Activated CD8-positive, alpha-beta T cell treated with anti-CD3 and anti-CD28 coated beads for 36 hours (primary cell): ENCODE measurements at regions not wholly inside any gene's neighbourhood (a gene's known extent, or its start where the extent isn't known, plus 50 kb on each side); places are given as distances from the start of the nearest gene placed in this dataset.

Experiments
- ATAC-seq: fragments of 200-7000 bp; cut with Tn5 transposase; one replicate; pipeline ENCODE4 v1.10.0; 2021; ENCODE audit warnings: mild to moderate bottlenecking, moderate library complexity
- CTCF ChIA-PET: fragments of 350-600 bp; sonication (Branson Sonifier 250); formaldehyde crosslinking; loops from one replicate; lab custom pipeline; 2021; ENCODE audit warnings: antibody characterized with exemption; lab: Charles Lee
- POLR2A ChIA-PET: fragments of 350-600 bp; sonication (Branson Sonifier 250); formaldehyde crosslinking; loops from one replicate; lab custom pipeline; 2021; ENCODE audit warnings: antibody characterized with exemption; lab: Charles Lee
- DNase-seq: peaks from one replicate; pipeline ENCODE4 v3.0.0-alpha.2; 2020
- H3K27ac Mint-ChIP-seq: one replicate; pipeline ENCODE4 v1.8.0; 2021; ENCODE audit warnings: mild to moderate bottlenecking, mixed read lengths
- H3K27me3 Mint-ChIP-seq: one replicate; pipeline ENCODE4 v1.8.0; 2021; ENCODE audit warnings: mixed read lengths
- H3K36me3 Mint-ChIP-seq: one replicate; pipeline ENCODE4 v1.8.0; 2021; ENCODE audit warnings: low read depth, mixed read lengths
- H3K4me1 Mint-ChIP-seq: one replicate; pipeline ENCODE4 v1.8.0; 2021; ENCODE audit warnings: low read depth, mixed read lengths
- H3K4me3 Mint-ChIP-seq: one replicate; pipeline ENCODE4 v1.8.0; 2021; ENCODE audit warnings: mild to moderate bottlenecking, moderate library complexity, mixed read lengths
- H3K9me3 Mint-ChIP-seq: one replicate; pipeline ENCODE4 v1.8.0; 2021; ENCODE audit warnings: mixed read lengths
- CTCF ChIP-seq: fragments of 200-600 bp; IDR thresholded peaks from one replicate; pipeline ENCODE4 v1.8.0; 2022; ENCODE audit warnings: antibody characterized with exemption, mild to moderate bottlenecking
- intact Hi-C: fragments of 100-400 bp; cut with micrococcal nuclease; formaldehyde crosslinking; loops from one replicate; pipeline ENCODE4 v1.10.0; 2022

GRCh38 chr5:133682451-133682850 is 70.1 kb upstream of the FSTL4 start:
- no peak for TF ChIP-seq CTCF
- CTCF ChIA-PET = no interaction called here
- ATAC-seq = no peak
- DNase-seq = no peak
- H3K4me1 Mint-ChIP-seq = no peaks in the 10 kb centered on the region
- no peaks in the 10 kb centered on the region for H3K36me3 Mint-ChIP-seq
- H3K4me3 Mint-ChIP-seq = no peak overlapping the region
- intact Hi-C loops = no loop called here
- POLR2A ChIA-PET = no interaction called here
- H3K27me3 Mint-ChIP-seq = peaks cover 18% of the 10 kb centered on the region
- H3K9me3 Mint-ChIP-seq = no peaks in the 10 kb centered on the region
- H3K27ac Mint-ChIP-seq = no peak overlapping the region

- no peak overlapping the region for H3K27ac Mint-ChIP-seq
- H3K36me3 Mint-ChIP-seq = no peaks in the 10 kb centered on the region
- H3K4me1 Mint-ChIP-seq = no peaks in the 10 kb centered on the region
- H3K27me3 Mint-ChIP-seq = peaks cover 15% of the 10 kb centered on the region
- H3K4me3 Mint-ChIP-seq = no peak overlapping the region
- CTCF ChIA-PET = interaction anchor here (0.6 to 1.1 kb wide), 2 partner anchors 23 to 532 kb away, joined by 3 read pairs; no protein-coding TSS in a partner anchor
- TF ChIP-seq CTCF = no peak
- intact Hi-C loops = no loop called here
- no peak for DNase-seq
- no peak for ATAC-seq
- POLR2A ChIA-PET = no interaction called here
- no peaks in the 10 kb centered on the region for H3K9me3 Mint-ChIP-seq
Observed at GRCh38 chr5:133681896-133682295, 69.6 kb upstream of the FSTL4 start.

GRCh38 chr5:133680830-133681565 is 68.7 kb upstream of the FSTL4 start:
- DNase-seq = no peak
- CTCF ChIA-PET = interaction anchor here (0.6 to 1.1 kb wide), 2 partner anchors 24 to 532 kb away, joined by 3 read pairs; no protein-coding TSS in a partner anchor
- H3K27me3 Mint-ChIP-seq = peaks cover 9% of the 10 kb centered on the region

GRCh38 chr5:133679534-133679933 is 67.2 kb upstream of the FSTL4 start:
- Mint-ChIP-seq H3K27me3 (peaks cover 9% of the 10 kb centered on the region), H3K36me3 (no peaks in the 10 kb centered on the region), H3K9me3 (no peaks in the 10 kb centered on the region), H3K27ac (no peak overlapping the region), H3K4me3 (no peak overlapping the region), H3K4me1 (no peaks in the 10 kb centered on the region)
- ATAC-seq = no peak
- intact Hi-C loops = no loop called here
- no peak for DNase-seq
- ChIA-PET POLR2A (interaction anchor here (0.6 kb wide), 1 partner anchor 219 kb away, joined by 3 read pairs; no protein-coding TSS in a partner anchor), CTCF (no interaction called here)
- TF ChIP-seq CTCF = no peak

More at GRCh38 chr5:133680830-133681565, 68.7 kb upstream of the FSTL4 start:
- TF ChIP-seq CTCF = no peak
- Mint-ChIP-seq H3K36me3 (no peaks in the 10 kb centered on the region), H3K4me1 (no peaks in the 10 kb centered on the region), H3K27ac (no peak overlapping the region), H3K9me3 (no peaks in the 10 kb centered on the region), H3K4me3 (no peak overlapping the region)
- intact Hi-C loops = no loop called here
- POLR2A ChIA-PET = no interaction called here
- ATAC-seq = no peak

GRCh38 chr5:133675376-133676154 is 63.2 kb upstream of the FSTL4 start:
- no peak for DNase-seq
- Mint-ChIP-seq H3K27me3 (peaks cover 13% of the 10 kb centered on the region), H3K9me3 (no peaks in the 10 kb centered on the region), H3K4me3 (no peak overlapping the region), H3K4me1 (no peaks in the 10 kb centered on the region), H3K36me3 (no peaks in the 10 kb centered on the region), H3K27ac (no peak overlapping the region)
- POLR2A ChIA-PET = no interaction called here
- TF ChIP-seq CTCF = no peak
- intact Hi-C loops = no loop called here
- CTCF ChIA-PET = interaction anchor here (0.6 kb wide), 1 partner anchor 161 kb away, joined by 3 read pairs; no protein-coding TSS in a partner anchor
- no peak for ATAC-seq
